ENCODE measurements at regions not wholly inside any gene's neighbourhood (a gene's known extent, or its start where the extent isn't known, plus 50 kb on each side); places are given as distances from the start of the nearest gene placed in this dataset.

DNA sequence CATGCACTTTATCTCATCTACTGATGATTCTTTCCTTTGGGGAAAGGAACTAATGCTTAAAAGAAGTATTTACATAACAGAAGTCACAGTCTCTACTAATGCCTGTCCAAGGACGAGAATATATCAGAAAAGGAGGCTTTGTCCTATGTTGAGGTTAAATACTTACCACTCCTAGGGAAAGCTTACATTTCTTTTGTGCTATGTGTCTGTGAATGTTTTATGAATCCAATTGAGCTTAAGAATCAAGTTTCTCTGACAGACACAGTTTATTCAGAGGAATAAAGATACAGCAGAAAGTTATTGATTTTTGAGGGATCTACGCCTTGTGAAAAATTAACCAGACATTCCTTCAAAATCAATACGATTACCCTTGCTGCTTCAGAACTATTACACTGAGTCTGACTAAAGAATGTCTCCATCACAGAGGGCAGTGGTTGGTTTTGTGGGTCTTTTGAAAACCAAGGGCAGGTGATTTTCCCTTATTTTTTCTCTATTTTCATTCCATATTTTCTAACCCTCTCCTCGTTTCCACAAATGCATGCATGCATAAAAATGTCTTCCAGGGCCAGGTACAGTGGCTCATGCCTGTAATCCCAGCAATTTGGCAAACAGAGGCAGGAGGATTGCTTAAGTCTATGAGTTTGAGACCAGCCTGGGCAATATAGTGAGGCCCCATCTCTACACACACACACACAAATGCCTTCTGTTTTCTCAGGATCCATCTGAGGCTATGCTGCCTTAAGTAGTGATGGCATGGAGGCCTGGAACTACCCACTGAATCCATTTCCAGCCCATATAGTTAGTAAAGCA, 1095.1 kb downstream of the GALC start:
- no peak for DNase-seq (ENCODE audit: low read depth)

DNA sequence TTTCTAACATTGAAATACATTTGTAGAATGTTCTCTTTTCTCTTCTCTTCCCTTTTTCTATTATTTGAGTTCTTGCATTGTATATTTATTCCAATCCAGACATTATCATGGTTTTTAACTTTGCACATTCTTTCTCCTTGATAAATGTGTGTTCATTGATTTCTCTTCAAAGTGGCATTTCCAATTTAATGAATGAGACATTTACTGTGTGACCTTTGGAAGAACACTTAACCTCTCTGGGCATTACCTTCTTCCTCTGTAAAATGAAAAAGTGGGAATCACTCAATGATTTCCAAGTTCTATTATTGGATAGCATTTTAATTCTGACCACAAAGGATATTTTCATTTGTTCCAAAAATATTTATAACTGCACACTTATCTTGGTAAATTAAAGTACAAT, 1095.8 kb downstream of the GALC start:
- no peak for DNase-seq (ENCODE audit: low read depth)

DNA sequence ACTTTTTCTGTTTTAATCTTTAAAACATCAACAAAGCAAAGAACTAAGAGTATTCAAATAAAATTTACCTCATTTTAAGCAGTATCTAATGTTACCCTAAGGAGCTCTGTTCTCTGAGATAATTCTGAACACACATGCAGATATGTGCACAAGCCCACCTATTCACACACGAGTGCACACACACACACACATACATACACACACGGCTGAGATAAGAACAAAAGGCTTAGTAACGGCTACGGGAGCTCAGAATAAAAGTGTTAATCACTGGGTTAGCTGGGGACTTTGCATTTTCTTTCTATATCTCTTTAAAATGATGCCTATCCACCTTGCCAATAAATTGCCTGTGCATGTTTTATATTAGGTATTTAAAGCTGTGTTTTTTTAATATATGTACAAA, 1096.3 kb downstream of the GALC start:
- no peak for DNase-seq (ENCODE audit: low read depth)

DNA sequence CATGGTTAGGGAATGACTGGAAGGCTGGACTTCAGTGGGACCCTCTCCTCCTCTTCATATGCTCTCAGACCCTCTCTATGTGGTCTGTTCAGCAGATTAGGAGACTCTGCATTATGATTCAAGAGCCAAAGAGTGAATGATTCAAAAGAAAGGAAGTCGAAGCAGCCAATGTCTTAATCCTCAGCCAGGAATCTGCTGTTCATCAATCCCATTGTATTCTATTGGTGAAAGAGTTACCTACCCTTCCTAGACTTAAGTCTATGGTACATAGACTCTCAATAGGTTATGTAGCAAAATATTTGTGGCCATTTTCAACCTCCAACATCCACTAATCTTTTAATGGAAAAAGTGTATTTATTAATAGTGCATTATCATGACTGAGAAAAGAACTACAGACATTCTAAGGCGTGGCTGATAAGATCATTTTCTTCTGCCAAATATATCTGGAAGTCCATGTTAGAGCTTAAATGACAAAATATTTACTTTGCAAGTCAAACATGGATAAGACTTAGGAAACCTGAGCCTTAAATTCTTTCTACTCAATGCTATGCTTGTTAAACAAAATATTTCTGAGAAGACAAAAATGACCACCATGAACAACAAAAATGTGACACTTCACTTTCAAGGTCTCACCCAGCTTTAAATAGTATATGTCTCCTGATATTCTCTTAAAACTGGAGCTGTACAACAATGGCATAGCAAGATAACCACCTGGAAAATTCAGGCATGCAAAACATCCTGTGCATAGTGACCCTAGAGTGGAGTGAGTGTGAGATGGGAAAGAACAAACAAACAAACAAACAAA, 1100.6 kb downstream of the GALC start:
- no peak for DNase-seq (ENCODE audit: low read depth)

DNA sequence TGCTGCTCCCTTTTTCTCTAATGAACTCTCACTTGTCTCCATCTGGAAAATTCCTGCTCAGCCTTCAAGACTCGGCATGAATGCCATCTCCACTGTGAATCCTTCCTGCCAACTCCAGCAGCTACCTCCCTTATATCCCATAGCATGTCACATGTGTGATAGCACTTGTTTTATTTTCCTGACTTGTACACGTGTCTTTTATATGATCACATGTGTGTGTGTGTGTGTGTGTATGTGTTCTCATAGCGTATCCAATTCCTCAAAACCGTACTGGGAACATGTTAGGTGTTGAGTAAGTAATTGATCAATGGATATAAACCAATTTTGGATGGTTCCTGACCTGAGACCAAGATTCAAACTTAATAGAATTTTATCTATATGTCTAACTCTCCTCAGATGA, 1107.7 kb downstream of the GALC start:
- no peak for DNase-seq (ENCODE audit: low read depth)

DNA sequence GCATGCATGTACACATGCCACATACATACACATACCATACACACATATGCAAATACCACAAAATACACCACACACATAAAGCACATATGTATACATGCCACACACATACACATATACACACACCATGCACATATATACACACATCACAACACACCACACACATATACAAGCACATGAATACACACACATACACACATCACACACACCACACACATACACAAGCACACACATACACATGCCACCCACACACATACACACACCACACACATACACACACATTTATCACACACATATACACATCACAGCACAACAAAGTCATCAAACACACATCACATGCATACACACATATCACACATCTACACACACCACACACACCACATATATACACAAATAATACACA, 1108.5 kb downstream of the GALC start:
- no peak for DNase-seq (ENCODE audit: low read depth)

DNA sequence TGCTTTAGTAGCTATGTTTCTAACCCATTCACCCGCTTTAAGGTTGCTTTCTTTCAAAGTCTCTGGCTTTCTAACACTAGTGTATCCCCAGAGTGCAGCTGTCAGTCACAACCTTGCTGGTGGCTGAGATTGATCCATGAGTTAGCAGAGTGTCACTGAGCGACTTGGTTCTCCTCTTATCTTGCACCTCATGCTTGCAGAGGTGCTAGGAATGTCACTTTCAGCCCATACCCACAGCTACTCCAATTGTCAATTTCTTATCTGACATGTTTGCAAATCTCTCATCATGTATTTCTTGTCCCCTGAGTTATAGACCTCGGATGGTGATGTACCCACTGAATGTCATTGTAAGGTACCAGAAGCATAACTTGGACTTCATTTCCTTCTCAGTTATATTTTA, 1110.2 kb downstream of the GALC start:
- no peak for DNase-seq (ENCODE audit: low read depth)

DNA sequence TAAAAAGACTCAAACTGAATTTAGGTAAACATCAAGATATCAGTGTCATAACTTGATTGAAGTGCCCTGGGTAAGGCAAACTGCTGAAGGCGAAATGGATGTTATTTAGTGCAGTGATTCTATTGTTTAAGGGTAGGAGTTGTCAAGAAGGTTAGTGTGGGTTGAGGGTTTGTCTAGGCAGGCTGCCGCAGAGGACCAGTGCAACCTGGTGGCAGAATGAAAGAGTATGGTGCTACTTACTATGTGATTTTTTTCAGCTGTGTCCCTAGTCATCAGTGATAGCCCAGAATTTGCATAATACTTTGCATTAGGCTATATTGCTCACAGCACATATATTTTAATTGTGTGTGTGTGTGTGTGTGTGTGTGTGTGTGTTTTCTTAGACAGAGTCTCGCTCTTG, 1127.0 kb downstream of the GALC start:
- no peak for DNase-seq (ENCODE audit: low read depth)

DNA sequence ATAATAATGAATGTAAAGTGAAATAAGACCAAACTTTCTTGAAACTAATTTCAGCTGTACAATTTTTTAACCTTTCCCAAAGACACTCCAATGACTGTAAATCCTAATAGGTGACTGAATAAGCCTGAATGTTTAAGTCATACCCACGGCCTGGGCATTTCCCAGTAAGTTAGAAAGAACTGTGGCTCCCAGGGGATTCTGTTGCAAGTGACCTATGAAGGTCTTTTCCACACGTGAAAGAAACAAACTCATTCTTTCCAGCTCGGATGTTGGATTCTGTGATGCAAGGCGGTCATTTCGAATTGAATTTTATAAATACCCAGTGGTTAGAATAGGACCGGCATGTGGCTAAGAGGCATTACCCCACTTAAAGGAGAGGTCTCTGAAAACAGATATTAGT, 1134.4 kb downstream of the GALC start:
- no peak for DNase-seq (ENCODE audit: low read depth)

DNA sequence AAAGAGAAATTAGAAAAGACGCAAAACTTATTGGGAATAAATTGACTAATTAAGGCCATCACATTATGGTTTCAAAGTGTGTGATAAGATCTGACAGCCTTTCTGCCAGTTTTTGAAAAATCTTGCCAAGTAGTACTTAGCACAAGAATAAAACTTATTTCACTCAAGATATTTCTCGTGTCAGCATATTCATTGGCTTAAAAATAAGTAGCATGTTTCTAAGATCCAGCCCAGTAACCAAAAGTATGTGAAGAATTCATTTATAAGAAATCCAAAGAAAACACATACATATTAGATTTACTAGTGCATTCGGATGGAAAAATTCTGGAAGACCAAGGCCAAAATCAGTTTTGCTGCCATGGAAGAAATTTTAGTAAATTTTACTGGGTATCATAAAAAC, 1135.0 kb downstream of the GALC start:
- no peak for DNase-seq (ENCODE audit: low read depth)

DNA sequence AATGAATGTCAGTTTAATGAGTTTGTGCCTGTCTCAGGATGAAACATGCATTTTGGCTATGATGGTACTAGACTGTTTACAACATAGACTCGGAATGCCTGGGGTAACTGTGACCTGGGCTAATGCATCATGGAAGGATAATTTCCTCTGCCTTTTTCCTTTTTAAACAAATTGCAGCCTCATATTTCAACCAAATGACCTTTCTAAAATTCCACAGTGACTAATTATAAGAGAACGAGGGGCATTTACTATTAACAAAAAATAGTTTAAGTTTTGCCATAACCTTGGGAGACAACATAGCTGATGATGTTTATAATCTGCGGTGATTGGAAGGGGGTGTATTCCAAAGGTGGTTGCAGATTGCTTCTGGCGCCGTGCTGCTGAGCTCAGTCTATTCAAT, 1140.5 kb downstream of the GALC start:
- DNase-seq (ENCODE audit: low read depth), result no peak

DNA sequence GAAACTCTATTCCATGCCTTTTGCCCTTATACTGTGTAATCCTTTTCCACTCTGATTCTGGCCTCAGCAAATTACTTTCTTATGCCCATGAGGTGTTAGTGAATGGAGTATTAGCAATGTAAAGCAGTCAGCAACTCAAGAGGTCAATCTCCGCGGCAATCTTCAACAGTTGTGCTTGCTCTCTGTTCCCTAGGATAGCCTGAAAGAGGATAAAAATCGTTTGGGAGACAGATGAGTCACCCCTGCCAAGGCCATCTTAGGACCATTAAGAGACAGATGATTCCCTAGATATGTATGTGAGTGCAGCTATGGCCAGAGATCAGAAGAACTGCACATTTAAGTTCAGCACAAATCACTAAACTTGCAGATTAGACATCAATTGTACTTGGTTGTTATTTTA, 1145.8 kb downstream of the GALC start:
- DNase-seq (ENCODE audit: low read depth), result no peak

DNA sequence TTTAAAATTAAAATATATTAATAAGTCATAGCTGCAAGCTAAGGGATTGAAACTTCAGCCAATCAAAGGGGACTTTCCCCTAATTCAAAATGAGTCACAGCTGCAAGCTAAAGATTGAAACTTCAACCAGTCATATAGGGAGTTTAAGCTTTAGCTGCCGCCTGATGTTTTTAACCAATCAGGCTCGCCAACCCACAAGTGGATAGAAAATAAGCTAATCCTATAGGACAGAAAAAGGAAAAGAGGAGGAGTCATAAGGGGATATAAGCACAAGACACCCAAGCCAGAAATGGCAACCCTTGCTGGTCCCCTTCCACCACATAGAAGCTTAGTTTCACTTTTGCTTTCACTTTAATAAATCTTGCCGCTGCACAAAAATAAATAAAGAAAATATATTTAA, 1154.6 kb downstream of the GALC start:
- no peak for DNase-seq (ENCODE audit: low read depth)

DNA sequence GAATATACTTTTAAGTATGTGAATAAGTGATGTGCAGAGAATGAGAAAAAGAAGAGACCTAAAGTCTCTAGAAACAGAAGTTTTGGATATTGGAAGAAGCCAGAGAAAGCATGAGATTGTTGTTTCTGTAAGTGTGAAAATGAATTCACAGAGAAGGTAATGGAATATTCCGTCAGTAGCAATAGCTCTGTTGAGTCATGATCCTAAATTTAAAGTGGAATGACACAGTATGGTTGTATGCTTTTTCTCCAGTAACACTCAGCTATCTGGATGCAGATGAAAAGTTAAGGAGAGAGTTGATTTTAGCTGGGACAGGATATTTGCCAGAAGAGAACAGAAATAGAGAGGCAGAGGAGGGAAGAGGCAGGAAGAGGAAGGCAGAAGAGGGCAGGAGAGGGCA, 1166.3 kb downstream of the GALC start:
- DNase-seq (ENCODE audit: low read depth), result no peak

DNA sequence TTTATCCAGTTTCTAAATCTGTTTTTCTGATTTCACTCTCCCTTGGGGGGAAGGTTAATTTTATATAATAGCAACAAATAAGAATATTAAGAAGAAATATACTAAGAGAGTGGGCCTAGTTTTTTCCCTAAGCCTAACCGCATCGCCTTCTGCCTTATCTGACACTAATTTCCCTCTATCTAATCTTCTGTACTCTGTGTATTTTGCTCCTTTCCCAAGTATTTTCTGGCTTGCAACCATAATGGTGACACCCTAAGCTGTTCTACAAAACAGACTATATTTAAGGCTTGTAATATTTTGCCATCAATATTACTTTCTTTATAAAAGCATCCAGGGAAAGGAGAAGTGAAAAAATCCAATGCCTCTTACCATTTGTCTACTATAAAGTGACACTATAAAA, 1168.8 kb downstream of the GALC start:
- no peak for DNase-seq (ENCODE audit: low read depth)

DNA sequence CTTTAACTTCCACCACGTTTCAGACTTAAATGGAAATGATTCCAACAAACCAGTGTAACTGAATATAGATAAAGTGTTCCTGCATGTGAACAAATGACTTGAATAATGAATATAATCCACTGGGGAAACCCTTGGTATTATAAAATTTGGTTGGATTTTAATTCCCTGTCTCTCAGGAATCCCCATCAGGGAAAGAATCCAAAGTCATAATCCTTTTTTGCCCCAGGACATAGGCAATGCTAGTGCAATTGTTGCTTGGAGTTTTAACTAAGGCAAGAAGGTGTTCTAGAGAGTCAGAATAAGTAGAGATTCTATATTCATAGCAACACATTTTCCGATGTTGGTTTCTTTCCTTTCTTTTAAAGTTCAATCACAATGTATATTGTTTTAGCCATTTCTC, 1169.4 kb downstream of the GALC start:
- no peak for DNase-seq (ENCODE audit: low read depth)

DNA sequence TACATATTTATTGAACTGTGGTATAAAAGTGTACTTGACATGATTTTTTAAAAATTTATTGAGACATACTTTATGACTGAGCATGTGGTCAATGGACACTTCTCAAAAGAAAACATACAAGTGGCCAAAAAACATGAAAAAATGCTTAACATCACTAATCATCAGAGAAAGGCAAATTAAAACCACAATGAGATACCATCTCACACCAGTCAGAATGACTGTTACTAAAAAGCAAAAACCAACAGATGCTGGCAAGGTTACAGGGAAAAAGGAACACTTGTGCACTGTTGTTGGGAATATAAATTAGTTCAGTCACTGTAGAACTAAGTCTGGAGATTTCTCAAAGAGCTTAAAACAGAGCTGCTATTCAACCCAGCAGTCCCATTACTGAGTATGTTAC, 1177.6 kb downstream of the GALC start:
- no peak for DNase-seq (ENCODE audit: low read depth)

DNA sequence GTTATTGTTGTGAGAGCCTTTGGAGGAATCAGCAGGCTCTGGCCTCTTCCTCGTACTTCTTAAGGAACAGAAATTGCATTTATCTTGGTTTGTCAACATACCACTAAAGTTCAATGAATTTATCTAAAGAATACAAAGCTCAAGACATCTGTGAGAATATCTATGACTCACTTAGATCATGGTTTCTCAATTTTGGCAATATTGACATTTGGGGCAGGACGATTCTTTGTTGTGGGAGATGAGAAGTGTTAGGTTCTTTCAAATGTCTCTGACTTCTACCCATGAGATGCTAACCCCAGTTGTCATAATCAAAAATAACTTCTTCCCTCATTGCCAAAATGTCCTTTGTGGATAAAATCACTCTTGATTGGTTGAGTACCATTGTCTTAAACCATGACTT, 1190.3 kb downstream of the GALC start:
- DNase-seq (ENCODE audit: low read depth), result no peak

DNA sequence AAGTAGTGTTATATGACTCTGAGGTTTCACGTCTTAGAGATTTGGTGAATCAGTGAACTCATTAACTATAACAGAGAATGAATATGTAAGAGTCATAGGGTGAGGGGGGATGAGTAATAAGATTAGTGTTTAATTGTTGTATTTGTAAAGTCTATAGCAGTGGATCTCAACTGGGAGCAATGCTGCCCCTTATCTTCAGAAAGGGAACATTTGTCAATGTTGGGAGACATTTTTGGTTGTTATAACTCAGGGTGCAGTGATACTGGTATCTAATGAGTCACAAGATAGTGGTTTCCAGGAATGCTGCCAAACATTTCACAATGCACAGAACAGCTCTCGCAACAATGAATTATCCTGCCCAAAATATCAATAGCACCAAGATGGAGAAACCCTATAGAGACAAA, 1193.7 kb downstream of the GALC start:
- no peak for DNase-seq (ENCODE audit: low read depth)

DNA sequence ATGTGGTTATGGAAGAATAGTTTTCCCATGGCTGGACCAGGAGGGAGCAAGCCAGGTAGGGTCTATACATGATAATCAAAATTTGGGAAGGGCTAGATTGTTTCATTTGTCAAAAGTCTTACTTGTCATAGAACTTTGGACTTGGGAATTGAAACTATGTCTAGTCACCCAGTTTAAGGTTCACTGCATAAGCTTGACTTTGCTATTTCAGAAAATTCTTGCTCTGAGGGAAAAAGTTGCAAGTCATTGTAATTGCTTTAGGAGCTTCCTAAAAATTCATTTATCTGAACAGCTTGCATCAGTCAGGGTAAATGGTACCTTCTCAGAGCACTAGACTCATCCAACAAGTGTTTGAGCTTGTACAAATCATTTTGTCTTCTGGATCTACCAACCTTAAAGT, 1194.7 kb downstream of the GALC start:
- DNase-seq (ENCODE audit: low read depth), result no peak

DNA sequence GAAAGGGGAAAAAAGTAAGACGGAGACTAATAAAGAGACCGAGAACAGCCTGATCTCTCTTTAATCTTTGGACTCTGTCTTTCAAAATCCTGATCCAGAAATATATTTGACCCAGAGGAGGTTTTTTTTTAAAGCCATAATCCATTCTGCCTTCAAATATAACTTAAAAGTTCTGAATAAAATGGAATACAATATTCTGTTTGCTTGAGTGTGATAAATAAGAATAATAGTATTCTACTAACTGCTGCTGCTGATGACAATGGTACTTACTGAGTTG, 1196.0 kb downstream of the GALC start:
- no peak for DNase-seq (ENCODE audit: low read depth)

DNA sequence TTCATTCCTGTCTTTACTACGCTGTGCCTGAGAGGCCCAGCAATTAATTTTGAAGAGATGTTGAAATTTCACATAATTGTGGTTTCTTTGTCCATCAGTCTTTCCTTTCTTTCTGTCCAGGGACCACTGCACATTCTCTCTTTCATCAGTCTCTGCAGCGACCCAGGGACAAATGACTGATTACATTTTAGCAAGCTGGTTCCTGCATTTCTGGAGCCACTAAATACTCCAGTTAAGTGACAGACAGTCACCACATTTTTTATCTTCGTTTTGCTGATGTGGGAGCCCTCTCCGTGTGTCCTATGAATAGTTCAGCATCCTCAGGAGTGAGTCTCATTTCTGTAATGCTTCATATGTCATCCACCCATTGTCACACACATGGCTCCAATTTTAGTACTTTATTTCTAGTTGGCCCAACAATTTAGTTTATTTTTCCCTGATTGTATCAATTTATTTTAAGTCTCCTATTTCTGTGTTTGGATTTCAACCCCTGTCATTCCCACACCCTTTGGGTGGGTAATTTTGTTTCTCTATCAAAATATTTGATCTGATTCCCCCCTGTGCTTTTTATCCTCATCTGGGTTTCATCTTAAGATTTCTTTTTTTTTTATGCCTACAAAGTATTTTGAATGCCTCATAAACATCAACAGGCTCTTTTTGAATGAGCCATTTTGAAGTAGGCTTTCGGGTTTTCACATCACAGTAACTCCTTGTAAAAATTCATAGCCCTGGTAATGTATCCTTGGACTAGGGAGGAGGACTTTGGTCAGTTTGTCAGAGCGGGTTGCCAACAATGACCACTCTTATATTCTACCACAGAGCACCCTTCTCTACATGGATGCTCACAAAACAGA, 1196.5 kb downstream of the GALC start:
- no peak for DNase-seq (ENCODE audit: low read depth)

DNA sequence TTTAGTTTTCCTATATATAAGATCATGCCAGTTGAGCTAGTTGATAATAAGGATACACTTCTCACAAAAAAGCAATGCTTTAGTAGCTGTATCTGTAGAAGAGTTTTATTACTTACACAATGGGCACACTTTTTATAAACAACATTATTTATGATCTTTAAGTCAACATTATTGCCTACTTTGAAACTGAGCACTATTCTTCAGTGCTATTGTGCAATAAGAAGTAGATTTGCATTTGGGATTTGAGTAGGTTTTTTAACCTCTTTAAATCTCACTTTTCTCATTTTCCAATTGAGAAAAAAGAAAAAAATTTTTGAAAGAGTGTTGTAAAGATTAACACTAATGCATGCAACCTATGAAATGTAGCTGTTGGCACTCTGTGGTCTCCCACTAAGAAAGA, 1198.3 kb downstream of the GALC start:
- DNase-seq (ENCODE audit: low read depth), result no peak

Data from stimulated activated CD8-positive, alpha-beta memory T cell treated with anti-CD3 and anti-CD28 coated beads, Interleukin-12 subunit alpha, Interleukin-12 subunit beta, amount 100 ng/mL, for 1 hour (primary cell).